Cardiac septum (tissue), 1 donor: ENCODE measurements at regions not wholly inside any gene's neighbourhood (a gene's known extent, or its start where the extent isn't known, plus 50 kb on each side); places are given as distances from the start of the nearest gene placed in this dataset.
"Not testable (repeated sequence)": the region's sequence is repeated elsewhere in the genome, so short reads cannot be mapped to it uniquely, and the experiment has no call there.

ENCODE experiments used
- DNase-seq: peaks from one replicate; pipeline ENCODE4 v3.0.0-alpha.2; 2020; ENCODE audit warnings: low spot score
- intact Hi-C: fragments of 100-400 bp; cut with DNase I; formaldehyde crosslinking; loops from one replicate; pipeline ENCODE4 v1.14.0; 2022
- donor health status: DM: no; HTN: no; CAD: no.

DNA sequence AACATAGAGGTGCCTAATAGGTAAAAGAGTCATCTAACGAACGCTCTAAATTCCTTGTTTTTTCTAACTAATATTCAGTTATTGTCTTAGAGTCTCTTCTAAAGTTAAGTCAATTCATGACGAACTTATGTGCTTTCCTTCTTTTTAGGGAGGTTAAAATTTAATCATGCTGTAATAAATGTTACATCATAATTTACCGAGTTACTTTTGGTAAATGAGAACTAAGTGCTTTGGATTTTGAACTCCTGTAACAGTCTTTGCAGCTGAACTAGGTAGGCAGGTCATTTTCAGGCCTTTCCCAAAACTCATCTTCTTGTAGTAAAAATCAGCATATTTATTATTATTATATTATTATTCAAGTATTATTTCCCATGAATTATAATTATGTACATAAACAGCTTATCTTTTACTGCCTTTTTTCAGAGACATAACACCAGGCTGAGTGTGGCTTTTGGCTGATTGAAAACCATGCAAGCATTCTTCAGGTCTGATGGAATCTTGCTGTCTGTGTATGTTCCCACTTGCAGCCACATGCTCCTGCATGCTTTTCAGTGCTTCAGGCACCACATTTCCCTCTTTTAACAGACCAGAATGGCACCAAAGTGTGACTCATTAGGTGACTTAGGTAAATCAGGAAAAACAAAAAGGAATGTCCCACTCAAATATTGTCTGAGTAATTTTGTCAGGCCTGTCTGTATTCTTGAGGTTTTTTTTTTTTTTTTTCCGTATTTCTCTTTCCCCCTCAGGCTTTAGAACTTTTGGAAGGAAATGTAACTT lies 81.0 kb upstream of the CD55 start:
- intact Hi-C loops = no loop called here
- DNase-seq = no peak

DNA sequence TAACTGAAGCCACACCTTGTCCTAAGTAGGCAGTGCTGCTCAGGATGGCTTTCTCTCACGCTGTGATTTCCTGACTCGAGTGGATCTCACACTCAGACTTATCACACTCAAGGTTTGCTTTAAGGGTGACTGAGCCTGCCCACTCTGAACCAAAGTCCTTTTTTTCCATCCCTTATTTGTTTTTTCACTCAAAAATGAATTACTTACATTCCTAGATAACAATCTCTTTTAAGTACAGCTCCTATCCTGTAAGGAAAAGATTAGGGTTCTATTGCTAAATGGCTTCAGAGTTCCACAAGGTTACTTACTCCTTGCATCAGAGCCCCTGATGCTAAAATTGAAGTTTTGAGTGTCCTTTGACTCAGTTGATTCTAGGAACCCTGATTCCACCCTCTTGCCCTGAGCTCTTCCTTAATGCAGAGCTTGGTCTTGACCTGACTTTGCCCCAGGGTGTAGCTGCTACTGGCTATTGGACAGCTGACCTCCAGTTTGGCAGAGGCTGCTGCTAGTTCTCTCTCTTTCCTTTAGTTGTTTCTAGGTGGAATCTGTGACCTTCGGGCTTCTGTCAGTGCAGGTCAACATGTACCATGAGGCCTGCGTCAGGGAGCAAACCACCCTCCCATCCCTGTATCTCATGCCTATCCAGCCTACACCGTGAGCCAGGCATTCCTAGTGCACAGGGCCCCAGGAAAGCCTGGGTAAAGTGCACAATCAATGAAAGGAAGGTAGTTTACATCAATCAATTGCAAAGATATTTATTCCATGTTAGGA lies 80.1 kb upstream of the CD55 start:
- no peak for DNase-seq
- intact Hi-C loops = no loop called here

DNA sequence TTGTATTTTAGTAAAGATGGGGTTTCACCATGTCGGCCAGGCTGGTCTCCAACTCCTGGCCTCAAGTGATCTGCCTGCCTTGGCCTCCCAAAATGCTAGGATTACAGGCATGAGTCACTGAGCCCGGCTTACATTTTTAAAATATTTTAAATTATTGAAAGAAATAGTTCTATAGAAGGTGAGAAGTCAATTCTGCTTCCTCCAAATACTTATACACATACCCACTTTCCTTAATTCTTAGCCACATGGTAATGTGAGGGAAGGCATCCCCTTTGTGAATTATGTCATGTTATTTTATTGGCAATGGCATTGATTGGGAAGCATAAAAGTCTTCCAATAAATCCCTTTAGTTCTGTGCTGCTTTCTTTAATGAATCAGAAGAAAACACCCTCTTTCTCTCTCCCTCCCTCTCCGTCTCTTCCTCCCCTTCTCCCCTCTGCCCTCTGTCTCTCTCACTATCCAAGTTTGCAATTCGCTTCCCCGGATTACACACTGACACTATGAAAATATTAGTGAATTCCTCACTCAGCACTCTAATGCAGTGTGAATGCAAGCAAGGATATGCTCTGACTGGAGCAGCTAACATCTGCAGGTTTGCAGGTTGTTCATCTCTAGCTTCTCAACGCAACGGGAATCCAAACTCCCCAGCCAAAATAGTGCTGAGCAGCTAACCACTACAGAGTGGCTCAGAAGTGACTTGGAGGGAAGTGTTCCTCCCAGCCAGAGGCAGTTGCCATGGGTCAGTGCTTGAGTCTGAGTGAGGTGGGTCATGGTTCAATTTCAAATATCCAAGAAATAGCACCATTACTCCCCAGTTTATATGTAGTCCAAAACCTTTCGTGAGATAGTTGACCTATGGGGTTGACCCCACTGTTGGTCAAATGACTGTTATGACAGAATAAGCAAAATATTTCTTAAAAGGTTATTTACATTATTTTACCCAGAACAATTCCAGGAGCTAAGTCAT lies 77.8 kb upstream of the CD55 start:
- intact Hi-C loops = no loop called here
- no peak for DNase-seq

DNA sequence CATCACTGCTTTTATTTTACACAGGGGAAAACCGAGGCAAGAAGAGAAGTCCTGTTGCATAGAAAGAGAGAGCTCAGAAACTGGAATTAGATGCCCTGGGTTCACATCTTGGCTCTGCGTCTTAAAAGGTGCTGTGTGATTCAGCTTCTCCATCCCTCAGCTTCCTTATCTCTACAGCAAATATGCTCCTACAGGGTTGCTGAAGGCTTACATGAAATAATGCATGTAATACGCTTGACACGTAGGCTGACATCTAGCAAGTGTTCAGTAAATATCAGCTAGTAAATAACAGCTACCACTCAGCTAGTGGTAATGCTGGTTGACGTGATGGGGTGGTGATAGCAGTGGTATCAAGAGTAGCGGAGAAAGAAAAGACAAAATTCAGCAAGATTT lies 77.1 kb upstream of the CD55 start:
- intact Hi-C loops = no loop called here

DNA sequence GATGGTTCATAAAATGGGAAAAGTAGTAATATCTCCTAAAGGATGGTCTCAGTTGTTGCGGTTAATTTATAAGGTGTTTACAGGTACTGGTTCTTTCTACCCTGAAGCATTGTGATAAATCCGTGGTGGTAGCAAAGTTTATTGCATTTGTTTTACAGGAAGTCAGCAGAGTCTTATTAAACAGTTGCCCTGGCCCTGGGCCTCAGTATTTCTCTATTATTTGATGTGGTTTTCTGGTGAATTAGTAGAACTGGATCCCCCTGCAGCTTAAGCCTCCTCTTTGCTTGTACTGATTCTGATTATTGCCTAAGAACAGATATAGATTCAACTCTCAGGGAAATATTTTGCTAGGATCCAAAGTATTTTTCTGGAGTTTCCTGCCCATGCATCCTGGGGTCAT lies 76.4 kb upstream of the CD55 start:
- no peak for DNase-seq
- intact Hi-C loops = no loop called here

More for the DNA sequence above, 77.1 kb upstream of the CD55 start:
- no peak for DNase-seq

DNA sequence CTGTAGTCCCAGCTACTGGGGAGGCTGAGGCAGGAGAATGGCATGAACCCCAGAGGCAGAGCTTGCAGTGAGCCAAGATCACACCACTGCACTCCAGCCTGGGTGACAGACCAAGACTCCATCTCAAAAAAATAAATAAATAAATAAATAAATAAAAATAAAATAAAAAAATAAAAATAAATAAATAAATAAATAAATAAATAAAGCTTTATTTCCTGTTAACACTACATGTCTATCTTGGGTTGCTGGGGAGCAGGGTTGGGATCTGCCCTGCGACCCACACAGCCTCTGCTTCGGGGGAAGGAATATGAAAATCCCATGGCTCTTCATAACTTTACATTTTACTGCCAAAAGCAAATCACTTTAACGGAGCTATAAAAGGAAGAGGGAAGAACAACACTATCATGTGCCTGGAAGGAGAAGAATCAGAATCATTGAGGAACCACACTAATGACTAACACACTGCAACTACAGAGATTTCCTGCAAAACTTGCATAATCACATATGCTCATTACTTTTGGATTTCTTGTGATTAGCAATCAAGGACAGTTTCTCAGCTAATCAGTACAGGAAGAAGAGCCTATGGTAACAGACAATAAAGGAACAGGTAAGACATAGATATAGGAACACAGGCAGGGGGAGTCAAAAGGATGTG lies 72.8 kb upstream of the CD55 start:
- intact Hi-C loops = no loop called here
- DNase-seq = no peak

DNA sequence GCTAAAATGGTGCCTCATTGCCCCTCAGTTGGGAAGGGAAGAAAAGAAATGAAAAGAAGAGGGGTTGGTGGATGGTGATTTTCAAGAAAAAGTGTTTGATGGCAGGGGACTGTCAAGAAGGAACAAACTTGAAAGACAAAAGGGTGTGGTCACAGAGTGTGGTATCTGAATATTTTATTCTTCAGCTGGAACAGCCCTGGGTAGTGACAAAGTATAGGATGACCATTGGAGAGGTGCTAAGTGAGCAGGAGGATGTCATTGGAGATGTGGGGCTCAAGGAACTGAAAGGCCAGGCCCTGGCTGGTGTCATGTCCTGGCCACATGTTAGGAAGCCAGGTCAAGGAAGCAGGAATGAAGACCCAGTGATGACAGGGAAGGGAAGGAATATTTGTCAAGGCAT lies 71.0 kb upstream of the CD55 start:
- intact Hi-C loops = no loop called here

DNA sequence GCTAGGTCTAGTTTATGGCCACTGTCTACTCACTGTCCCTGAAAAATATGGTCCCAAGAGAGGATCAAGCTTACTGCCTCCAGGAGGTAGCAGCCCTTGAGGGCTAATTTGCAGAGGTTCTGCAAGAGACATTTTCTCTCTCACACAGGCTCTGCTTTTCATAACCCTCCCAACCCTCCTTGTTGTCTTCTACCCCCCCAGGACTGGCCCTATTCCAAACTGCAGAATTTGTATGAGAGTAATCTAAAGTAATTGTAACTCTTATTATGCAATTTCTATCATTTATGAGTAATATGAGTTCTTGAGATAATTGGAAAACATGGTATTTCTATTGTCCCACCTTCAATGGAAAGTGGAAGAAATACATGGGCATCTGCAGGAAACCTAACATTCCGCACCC lies 70.4 kb upstream of the CD55 start:
- no peak for DNase-seq
- intact Hi-C loops = no loop called here

More for the DNA sequence above, 71.0 kb upstream of the CD55 start:
- DNase-seq = no peak

DNA sequence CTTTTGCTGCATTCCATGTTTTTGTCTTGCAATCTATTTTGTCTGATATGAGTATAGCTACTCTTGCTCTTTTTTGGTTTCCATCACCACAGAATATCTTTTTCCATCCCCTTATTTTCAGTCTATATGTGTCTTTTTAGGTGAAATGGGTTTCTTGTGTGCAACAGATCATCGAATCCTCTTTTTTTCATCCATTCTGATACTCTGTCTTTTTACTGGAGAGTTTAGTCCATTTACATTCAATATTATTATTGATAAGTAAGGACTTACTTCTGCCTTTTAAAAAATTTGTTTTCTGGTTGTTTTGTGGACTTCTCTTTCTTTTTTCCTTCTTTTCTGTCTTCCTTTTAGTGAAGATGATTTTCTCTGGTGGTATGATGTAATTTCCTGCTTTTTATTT lies 64.6 kb upstream of the CD55 start:
- intact Hi-C loops = no loop called here
- DNase-seq = no peak

DNA sequence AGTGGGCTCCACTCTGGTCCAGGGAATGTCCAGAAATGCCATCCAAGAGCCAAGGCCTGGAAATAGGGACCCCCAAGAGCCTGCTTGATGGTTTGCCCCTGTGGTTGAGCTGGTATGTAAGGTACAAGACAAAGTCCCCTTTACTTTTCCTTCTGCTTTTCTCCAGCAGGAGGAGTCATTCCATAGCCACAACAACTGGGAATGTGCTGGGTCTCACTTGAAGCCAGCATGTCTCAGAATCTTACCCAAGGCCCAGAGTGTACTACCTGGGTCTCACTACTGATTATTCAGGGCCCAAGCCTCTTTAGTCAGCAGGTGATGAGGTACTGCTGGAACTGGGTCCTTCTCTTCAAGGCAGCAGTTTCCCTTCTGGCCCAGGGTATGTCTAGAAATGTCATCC lies 62.1 kb upstream of the CD55 start:
- no peak for DNase-seq
- intact Hi-C loops = no loop called here

DNA sequence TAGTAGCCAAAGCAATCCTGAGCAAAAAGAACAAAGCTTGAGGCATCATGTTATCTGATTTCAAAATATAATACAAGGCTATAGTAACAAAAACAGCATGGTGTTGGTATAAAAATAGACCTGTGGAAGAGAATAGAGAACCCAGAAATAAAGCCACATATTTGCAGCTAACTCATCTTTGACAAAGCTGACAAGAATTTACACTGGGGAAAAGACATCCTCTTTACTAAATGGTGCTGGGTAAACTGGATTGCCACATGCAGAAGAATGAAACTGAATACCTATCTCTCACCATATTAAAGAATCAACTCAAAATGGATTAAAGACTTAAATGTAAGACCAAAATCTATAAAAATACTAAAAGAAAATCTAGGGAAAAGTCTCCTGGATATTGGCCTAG lies 59.5 kb upstream of the CD55 start:
- no peak for DNase-seq
- intact Hi-C loops = loop anchor here (5.0 kb wide), 1 partner anchor 140 kb away; no protein-coding TSS in a partner anchor

DNA sequence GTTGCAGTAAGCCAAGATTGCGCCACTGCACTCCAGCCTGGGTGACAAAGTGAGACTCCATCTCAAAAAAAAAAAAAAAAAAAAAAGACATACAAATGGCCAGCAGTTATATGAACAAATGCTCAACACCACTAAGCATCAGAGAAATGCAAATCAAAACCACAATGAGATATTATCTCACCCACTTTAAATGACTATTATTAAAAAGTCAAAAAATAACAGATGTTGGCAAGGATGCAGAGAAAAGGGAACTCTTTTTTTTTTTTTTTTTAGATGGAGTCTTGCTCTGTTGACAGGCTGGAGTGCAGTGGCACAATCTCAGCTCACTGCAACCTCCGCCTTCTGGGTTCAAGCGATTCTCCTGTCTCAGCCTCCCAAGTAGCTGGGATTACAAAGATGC lies 58.6 kb upstream of the CD55 start:
- DNase-seq = not testable (repeated sequence)
- intact Hi-C loops = loop anchor here (5.0 kb wide), 1 partner anchor 139 kb away; no protein-coding TSS in a partner anchor

DNA sequence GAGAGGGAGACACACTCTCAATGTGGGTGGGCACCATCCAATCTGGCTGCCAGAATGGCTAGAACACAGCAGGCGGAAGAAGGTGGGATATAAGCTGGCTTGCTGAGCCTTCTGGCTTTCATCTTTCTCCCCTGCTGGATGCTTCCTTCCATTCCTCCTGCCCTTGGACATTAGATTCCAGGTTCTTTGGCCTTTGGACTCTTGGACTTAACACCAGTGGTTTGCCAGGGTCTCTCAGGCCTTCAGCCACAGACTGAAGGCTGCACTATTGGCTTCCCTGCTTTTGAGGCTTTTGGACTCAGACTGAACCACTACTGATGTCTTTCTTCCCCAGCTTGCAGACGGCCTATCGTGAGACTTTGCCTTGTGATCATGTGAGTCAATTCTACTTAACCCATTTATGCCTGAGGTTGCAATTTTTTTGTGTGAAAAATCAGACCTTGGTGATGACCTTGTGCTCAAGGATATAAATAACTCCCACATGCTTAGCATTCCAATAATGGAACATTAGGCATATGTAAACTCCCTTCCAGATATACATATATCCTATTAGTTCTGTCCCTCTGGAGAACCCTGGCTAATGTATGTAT lies 56.7 kb upstream of the CD55 start:
- intact Hi-C loops = loop anchor here (5.0 kb wide), 1 partner anchor 138 kb away; no protein-coding TSS in a partner anchor
- DNase-seq = no peak

DNA sequence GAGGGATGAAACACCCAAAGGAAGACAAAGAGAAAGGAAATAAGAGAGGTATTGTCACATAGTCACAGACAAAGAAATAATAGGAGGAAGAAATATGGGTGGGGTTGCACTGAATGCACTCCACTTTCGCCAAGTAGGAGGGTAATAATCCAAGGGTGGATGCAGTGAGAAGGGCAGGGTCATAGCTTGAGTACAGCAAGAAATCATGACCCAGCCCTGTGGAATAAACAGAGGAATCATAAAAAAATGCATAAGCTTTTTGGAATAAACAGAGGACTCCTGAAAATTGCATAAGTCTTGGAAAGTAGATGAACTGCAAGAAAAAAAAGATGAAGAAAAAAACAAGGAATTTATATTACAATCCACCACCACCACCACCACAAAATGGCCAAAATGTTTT lies 53.1 kb upstream of the CD55 start:
- intact Hi-C loops = no loop called here

DNA sequence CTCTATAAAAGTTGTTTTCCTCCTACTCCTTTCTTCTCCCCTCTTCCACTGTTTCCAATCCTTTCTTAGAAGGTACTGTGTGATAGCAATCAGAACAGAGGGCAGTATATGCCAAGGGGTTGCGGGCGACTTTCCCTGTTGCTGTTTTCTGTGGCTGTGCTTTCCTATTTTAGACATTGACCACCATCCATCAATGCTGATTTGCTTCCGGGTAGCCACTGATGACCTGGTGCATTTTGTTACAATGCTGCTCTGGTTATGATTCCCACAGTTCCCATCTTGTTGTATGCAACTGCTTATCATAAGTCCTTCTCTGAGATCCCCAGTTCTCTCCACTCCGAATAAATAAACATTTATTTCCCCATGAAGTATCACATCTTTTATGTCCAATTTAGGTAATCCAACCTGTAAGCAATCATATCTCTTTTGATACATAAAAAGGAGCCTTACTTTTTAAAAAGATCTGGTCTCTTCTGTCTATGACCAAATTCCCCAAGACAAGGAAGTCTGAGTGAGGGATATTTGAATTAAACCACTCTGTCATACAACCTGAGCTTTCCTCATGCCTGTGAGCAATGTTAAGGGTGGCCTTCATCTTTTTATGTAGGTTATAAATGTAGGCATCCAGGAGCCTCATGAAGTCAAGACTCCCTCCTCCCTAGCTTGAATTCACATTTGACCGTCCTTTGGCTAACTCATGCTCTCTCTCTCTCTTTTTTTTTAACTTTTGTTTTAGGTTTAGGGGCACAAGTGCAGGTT lies 52.5 kb upstream of the CD55 start:
- intact Hi-C loops = no loop called here

More for the DNA sequence above, 53.1 kb upstream of the CD55 start:
- DNase-seq = no peak

More for the DNA sequence above, 52.5 kb upstream of the CD55 start:
- DNase-seq = no peak
